ENCODE measurements at regions not wholly inside any gene's neighbourhood (a gene's known extent, or its start where the extent isn't known, plus 50 kb on each side); places are given as distances from the start of the nearest gene placed in this dataset.

DNA sequence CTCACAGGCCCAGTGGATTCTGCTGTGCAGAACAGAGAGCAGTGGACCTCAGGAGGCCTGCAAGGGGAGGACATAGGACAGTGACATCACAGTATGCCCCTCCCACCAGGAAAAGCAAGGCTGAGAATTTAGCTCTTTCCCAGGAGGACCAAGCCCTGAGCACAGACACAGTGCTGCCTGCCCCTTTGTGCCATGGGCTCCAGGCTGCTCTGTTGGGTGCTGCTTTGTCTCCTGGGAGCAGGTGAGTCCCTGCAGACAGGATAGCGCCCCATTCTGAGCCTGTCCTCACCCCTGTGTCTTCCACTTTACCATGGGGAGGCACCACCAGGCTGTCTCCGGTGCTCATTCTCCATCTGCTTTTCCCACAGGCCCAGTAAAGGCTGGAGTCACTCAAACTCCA is 63.0 kb upstream of the PRSS58 start:
- Histone ChIP-seq H3K9me3 (ENCODE audit: control insufficient read depth, insufficient read depth, low read length) (no peaks in the 10 kb centered on the region), H4K20me1 (ENCODE audit: insufficient read depth, low read length) (no peaks in the 10 kb centered on the region), H3K4me1 (ENCODE audit: control insufficient read depth, insufficient read depth, low read length) (no peaks in the 10 kb centered on the region), H2BK120ac (ENCODE audit: low read depth, low read length) (no peak overlapping the region), H3K4me3 (ENCODE audit: insufficient read depth, low read depth, low read length) (no peak overlapping the region), H4K5ac (ENCODE audit: low read depth, low read length) (no peak overlapping the region), H3K27me3 (ENCODE audit: control insufficient read depth, insufficient read depth, low read length) (no peaks in the 10 kb centered on the region), H3K18ac (ENCODE audit: low read depth, low read length) (no peak overlapping the region), H3K9ac (ENCODE audit: low read depth, low read length) (no peak overlapping the region), H3K23ac (ENCODE audit: low read depth, low read length) (no peak overlapping the region), H3K79me1 (ENCODE audit: low read depth in 1 of 2, low read length in 2 of 2) (no peaks in the 10 kb centered on the region), H2AFZ (replicated peaks; ENCODE audit: low read length, poor library complexity) (no peak overlapping the region), H3K9me1 (ENCODE audit: insufficient read depth, low read length) (no peaks in the 10 kb centered on the region), H4K91ac (ENCODE audit: insufficient read depth, low read depth, low read length) (no peak overlapping the region), H2BK20ac (ENCODE audit: low read depth, low read length) (no peak overlapping the region), H3K36me3 (ENCODE audit: control insufficient read depth, insufficient read depth, low read length) (no peaks in the 10 kb centered on the region), H2BK15ac (ENCODE audit: low read depth, low read length) (no peak overlapping the region), H4K8ac (ENCODE audit: low read depth in 2 of 2, low read length in 2 of 2) (no peak overlapping the region), H3K4ac (ENCODE audit: low read depth, low read length) (no peak overlapping the region), H2AK9ac (replicated peaks; ENCODE audit: low read depth, low read length, poor library complexity) (no peak overlapping the region), H3K14ac (replicated peaks; ENCODE audit: low read depth, low read length) (no peak overlapping the region), H3K4me2 (ENCODE audit: low read depth, low read length) (no peak overlapping the region), H2BK5ac (ENCODE audit: low read depth, low read length, poor library complexity, severe bottlenecking) (no peak overlapping the region), H2AK5ac (ENCODE audit: low read depth, low read length) (no peak overlapping the region), H3K56ac (ENCODE audit: extremely low read depth, insufficient read depth, low read length) (no peak overlapping the region), H3K27ac (ENCODE audit: insufficient read depth, low read length) (no peak overlapping the region)
- 40% methylated on average over 1 of the region's 2 CpGs; no CpG with 5 or more reads in 1 of the 2 experiments for WGBS, 2 experiments (ENCODE audit: extremely low coverage in 2 of 2, insufficient read length in 1 of 2)
- ATAC-seq (ENCODE audit: low read depth) (no peak), DNase-seq (no peak)
- dilution Hi-C loops (cut with HindIII; ENCODE audit: low sequenced_read_pairs, unreplicated experiment) (no loop called here), in situ Hi-C loops (cut with MboI; ENCODE audit: low sequenced_read_pairs) (no loop called here), intact Hi-C loops (cut with micrococcal nuclease) (no loop called here)
- ChIA-PET POLR2A (ENCODE audit: unreplicated experiment) (no interaction called here), CTCF (no interaction called here)
- no TSS peak for BruUV-seq (replicated peaks)
- TF ChIP-seq MXI1 (IDR thresholded peaks at IDR 0.05; ENCODE audit: borderline replicate concordance, low read depth, low read length) = no peak
